ENCODE measurements at regions not wholly inside any gene's neighbourhood (a gene's known extent, or its start where the extent isn't known, plus 50 kb on each side); places are given as distances from the start of the nearest gene placed in this dataset.

- no peak for TF ChIP-seq CTCF (IDR thresholded peaks at IDR 0.05; ENCODE audit: low read depth, low read length, poor library complexity, severe bottlenecking)
- no peak for TF ChIP-seq EZH2phosphoT487 (IDR thresholded peaks at IDR 0.05; ENCODE audit: borderline replicate concordance, low read length)
Measured at GRCh38 chr4:137274404-137274803, 257.9 kb downstream of the PCDH18 start.
